ENCODE measurements at regions not wholly inside any gene's neighbourhood (a gene's known extent, or its start where the extent isn't known, plus 50 kb on each side); places are given as distances from the start of the nearest gene placed in this dataset.

DNA sequence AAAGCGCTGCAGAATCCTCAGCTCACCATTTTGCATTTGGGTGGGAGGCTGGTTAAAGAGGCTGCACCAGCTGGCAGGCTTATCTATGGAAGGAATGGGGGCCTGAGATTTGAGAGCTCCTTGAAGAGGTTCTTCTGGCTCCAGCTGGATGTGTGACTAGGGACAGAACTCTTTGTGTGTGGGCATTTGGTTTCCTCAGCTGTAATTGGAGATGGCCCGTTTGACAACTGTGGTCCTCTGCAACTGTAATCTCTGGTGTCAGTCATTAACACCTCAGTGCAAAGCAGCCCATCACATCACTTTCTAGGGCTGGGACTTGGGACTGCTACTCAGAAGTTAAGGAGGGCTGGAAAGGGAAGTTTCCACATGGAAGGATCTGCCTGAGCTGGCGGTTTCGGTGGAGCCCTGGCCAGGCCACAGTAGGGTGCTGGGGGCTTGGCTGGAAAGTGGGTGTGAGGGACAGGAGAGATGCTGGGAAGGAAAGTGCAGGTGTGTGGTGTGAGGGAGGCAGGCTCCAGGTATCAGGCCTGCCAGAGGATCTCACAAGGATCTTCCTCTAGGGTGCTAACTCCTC is 193.8 kb downstream of the GADD45G start:
- DNase-seq = no peak

DNA sequence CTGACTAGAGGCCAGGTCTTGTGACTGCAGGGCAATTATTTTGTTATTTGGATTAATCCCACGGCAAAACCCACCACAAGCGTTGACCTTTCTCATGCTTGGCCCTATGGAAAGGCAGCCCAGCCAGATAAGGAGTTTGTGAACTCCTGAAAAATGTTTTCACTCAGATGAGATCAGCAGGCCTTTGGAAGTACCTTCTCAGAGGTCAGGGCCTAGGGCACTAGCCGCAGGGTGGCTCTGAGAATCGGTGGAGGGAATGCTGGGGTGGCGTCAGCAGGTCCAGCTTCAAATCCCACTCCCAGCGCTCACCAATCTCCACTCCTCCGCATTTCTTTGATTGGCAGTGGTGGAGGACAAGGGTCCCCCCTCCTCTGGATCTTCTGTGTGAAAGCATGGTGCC is 194.4 kb downstream of the GADD45G start:
- DNase-seq = no peak

DNA sequence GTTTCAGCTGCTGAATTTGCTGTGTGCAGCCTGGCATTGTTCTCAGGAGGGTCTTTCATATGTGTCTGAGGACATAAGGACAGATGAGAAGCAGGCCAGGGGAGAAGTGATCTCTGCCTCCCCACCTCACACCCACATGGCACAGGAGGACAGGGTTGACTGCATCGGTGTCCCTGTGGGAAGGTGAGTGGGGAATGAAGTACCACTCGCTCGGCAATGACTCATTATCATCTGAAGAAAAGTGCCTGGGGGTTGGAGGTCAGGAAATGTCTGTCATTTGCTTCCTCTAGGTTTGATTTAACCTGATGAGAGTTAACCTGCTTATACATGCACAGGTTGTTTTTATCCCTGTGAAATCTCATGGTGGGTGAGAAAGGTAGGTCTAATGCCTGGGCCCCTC is 195.0 kb downstream of the GADD45G start:
- no peak for DNase-seq

- DNase-seq = no peak
Measured at GRCh38 chr9:89801341-89801740, 196.5 kb downstream of the GADD45G start.

GRCh38 chr9:89801742-89802670 is 197.2 kb downstream of the GADD45G start:
- no peak for DNase-seq

GRCh38 chr9:89802781-89803355 is 198.1 kb downstream of the GADD45G start:
- no peak for DNase-seq

GRCh38 chr9:89803403-89803802 is 198.6 kb downstream of the GADD45G start:
- no peak for DNase-seq

DNA sequence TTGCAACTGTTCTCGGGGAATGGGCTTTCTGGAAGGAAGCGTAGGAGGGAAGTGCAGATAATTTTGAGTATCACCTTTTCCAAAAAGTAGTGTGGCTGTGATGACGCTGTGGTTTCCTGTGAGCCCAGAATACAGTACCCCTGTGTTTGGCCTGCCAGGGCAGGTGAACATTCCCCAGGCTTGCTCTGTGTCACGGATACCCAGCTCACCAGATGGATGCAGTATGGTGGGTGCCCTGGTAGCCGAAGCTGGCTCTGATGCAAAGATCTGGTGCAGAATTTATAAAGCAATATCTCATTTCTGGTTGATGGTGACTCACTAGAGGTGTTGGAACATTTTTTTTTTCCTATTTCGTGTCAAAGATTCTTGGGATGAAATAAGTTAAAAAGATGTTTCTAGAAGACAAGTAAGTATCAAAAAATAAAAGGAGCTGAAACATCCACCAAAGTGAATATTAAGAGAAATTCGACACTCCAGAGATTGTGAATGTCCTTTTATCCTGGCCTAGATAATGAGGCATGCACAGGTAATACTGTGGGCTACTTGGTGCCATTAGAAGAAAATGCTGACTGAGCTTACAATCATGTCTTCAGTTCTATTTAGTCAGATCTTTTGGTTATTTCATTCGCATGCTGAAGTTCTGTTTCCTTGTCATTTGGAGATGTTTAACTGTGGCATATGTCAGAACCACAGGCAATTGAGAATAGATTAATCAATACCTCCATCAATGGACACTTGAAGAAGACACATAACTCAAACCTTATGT is 200.1 kb downstream of the GADD45G start:
- no peak for DNase-seq

DNA sequence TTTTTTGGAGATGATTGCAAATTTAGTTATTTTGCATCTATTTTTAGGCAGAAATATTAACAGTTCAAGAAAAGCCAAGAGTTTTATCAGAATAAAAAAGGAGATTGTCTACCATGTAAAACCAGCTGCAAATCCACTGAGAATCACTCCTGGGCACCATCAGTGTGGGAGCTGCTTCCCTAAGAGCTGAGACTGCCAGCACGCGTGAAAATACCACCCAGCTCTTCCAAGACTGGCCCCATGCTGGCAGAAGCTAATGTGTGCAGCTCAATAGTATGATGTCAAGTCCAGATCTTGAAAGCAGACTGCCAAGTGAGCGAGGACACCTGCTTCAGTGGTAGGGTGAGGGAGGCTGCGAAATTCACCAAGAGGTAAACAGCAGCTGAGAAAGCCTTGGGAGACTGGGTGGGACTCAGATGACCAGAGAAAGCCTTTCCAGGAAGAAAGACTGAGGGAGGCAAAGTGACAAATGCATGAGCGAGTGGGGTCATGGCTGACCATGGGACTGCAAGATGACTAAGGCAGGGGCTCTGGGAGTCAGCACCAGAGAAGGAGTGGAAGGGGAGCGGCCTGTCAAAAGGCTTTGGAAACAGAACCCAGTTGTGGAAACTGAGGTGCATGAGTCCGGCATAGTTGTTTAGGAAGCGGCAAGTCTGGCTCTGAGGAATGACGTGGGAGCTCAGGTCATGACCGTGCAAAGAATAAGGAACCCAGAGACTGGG is 200.9 kb downstream of the GADD45G start:
- no peak for DNase-seq

GRCh38 chr9:89806371-89807100 is 201.7 kb downstream of the GADD45G start:
- no peak for DNase-seq

DNA sequence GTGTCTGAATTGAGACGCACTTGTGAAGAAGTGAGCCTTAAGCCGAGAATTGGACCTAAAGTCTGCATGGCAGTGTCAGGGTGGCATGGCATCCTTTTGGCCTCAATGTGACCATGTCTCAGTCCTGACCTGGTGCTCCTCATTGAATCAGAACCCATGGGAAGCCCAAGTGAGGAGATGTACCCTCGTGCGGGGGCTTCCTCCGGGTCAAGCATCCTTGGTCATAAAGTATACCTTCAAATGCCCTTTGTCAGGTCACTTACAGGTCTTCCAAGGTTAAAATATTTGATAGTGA is 202.2 kb downstream of the GADD45G start:
- DNase-seq = no peak

DNA sequence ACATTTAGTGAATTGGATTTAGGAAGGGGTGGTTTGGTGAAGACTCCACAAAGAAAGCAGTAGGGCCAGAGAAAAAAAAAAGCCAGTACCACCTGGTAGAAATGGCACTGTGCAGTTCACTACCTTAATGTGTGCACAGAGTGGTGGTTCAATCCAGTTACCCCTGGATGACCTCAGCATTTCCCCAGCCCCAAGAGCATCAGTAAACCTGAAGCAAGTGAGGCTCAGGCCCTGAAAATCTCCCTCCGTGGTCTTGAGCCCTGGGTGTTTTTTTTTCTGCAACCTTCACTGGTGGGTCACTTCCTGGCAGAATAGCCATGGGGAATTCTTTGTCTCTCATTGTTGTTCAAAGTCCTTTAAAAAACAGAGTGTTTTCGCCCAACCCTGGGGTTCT is 202.9 kb downstream of the GADD45G start:
- no peak for DNase-seq

- no peak for DNase-seq
Measured at GRCh38 chr9:89808076-89808755, 203.4 kb downstream of the GADD45G start.

DNA sequence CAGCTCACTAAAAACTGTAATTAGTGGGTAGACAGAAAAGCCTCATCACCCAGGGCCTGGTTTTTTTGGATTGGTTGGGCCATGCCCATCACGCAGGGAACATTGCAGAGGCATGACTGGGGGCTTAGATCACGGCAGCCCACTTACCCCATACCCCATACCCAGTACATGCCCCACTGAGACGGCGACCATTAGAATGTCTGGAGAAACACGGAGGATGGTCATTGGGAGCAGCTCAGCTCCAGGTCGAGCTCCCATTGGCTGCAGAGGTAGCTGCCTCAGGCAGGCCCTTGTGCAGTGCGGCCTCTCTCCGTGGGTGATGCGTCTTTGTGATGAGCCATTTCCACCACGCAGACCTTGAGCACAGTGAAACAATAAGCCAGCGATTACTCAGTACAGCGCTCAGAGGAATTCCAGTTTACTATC is 204.0 kb downstream of the GADD45G start:
- DNase-seq = no peak

- DNase-seq = no peak
Measured at GRCh38 chr9:89810431-89810830, 205.6 kb downstream of the GADD45G start.

GRCh38 chr9:89811356-89811755 is 206.5 kb downstream of the GADD45G start:
- DNase-seq = no peak

GRCh38 chr9:89811886-89812450 is 207.2 kb downstream of the GADD45G start:
- DNase-seq = no peak

GRCh38 chr9:89812556-89813181 is 207.9 kb downstream of the GADD45G start:
- DNase-seq = no peak

- DNase-seq = no peak
Measured at GRCh38 chr9:89813482-89813881, 208.7 kb downstream of the GADD45G start.

- no peak for DNase-seq
Measured at GRCh38 chr9:89814340-89815040, 209.7 kb downstream of the GADD45G start.

Measured in NCI-H187 treated with DMSO at 0.1 percent for 48 hours (cell line).